PC-3 (cell line): ENCODE measurements at regions not wholly inside any gene's neighbourhood (a gene's known extent, or its start where the extent isn't known, plus 50 kb on each side); places are given as distances from the start of the nearest gene placed in this dataset.

ENCODE experiments used
- ATAC-seq: fragments of 200-7000 bp; cut with Tn5 transposase; 2 replicates; pipeline ENCODE4 v1.9.1; 2020; ENCODE audit warnings: mild to moderate bottlenecking, moderate library complexity
- BruUV-seq: library from RNA; stranded (reverse); fragments of 400-500 nt; replicated peaks from 2 replicates; lab custom pipeline; 2021; lab: Mats Ljungman, UMichigan
- CTCF ChIA-PET: fragments of 300-600 bp; sonication (Branson Sonifier 250); formaldehyde crosslinking; loops from one replicate; lab custom pipeline; 2022; ENCODE audit warnings: antibody characterized with exemption; lab: Charles Lee
- POLR2A ChIA-PET: fragments of 300-600 bp; sonication (Branson Sonifier 250); formaldehyde crosslinking; loops from one replicate; lab custom pipeline; 2022; ENCODE audit warnings: antibody characterized with exemption; ENCODE audit not compliant: unreplicated experiment; lab: Charles Lee
- DNase-seq: peaks from one replicate; pipeline ENCODE4 v3.0.0-alpha.2; 2015
- H2AFZ ChIP-seq: fragments of 300-600 bp; sonication (generic); 2 replicates; pipeline ENCODE4 v1.6.0; 2016; ENCODE audit warnings: antibody characterized with exemption, low read length
- H3F3A ChIP-seq: fragments of 300-600 bp; sonication (generic); one replicate; pipeline ENCODE4 v1.6.0; 2017; ENCODE audit warnings: antibody characterized with exemption, low read length, control low read depth, mild to moderate bottlenecking; ENCODE audit not compliant: unreplicated experiment
- H3K27ac ChIP-seq: fragments of 300-600 bp; sonication (generic); 2 replicates; pipeline ENCODE4 v1.5.1; 2016; ENCODE audit warnings: mild to moderate bottlenecking, low read length
- H3K27me3 ChIP-seq: fragments of 300-600 bp; sonication (generic); 2 replicates; pipeline ENCODE4 v1.6.1; 2016; ENCODE audit warnings: low read length, mixed read lengths
- H3K36me3 ChIP-seq: fragments of 300-600 bp; sonication (generic); 2 replicates; pipeline ENCODE4 v1.6.1; 2016; ENCODE audit warnings: low read depth, mixed run types, low read length, mixed read lengths
- H3K4me1 ChIP-seq: fragments of 300-600 bp; sonication (generic); 2 replicates; pipeline ENCODE4 v1.5.1; 2016; ENCODE audit warnings: low read length; ENCODE audit not compliant: insufficient read depth
- H3K4me2 ChIP-seq: fragments of 300-600 bp; sonication (generic); 2 replicates; pipeline ENCODE4 v1.6.0; 2016; ENCODE audit warnings: low read length
- H3K4me3 ChIP-seq: fragments of 300-600 bp; sonication (generic); 2 replicates; pipeline ENCODE4 v1.5.1; 2016; ENCODE audit warnings: mild to moderate bottlenecking, low read length, mixed read lengths
- H3K79me2 ChIP-seq: fragments of 300-600 bp; sonication (generic); 2 replicates; pipeline ENCODE4 v1.6.1; 2017; ENCODE audit warnings: low read length, mixed read lengths
- H3K9ac ChIP-seq: fragments of 300-600 bp; sonication (generic); 2 replicates; pipeline ENCODE4 v1.6.0; 2016; ENCODE audit warnings: mild to moderate bottlenecking, low read length
- H3K9me2 ChIP-seq: fragments of 300-600 bp; sonication (generic); replicated peaks from 2 replicates; pipeline ENCODE4 v1.6.1; 2016; ENCODE audit warnings: mixed run types, low read length, mixed read lengths
- H3K9me3 ChIP-seq: fragments of 300-600 bp; sonication (generic); 2 replicates; pipeline ENCODE4 v1.6.1; 2016; ENCODE audit warnings: low read length, mixed read lengths
- H4K20me1 ChIP-seq: fragments of 300-600 bp; sonication (generic); 2 replicates; pipeline ENCODE4 v1.6.1; 2016; ENCODE audit warnings: low read length, mixed read lengths
- CTCF ChIP-seq: fragments of 300-600 bp; sonication (generic); conservative IDR thresholded peaks from 2 replicates; pipeline ENCODE4 v1.5.1; 2017; ENCODE audit warnings: antibody characterized with exemption, low read depth, mild to moderate bottlenecking, low read length
- EZH2 ChIP-seq: fragments of 300-600 bp; sonication (generic); IDR thresholded peaks from one replicate; pipeline ENCODE4 v1.6.1; 2017; ENCODE audit warnings: antibody characterized with exemption, mild to moderate bottlenecking, low read length; ENCODE audit not compliant: unreplicated experiment
- EZH2phosphoT487 ChIP-seq: fragments of 300-600 bp; sonication (generic); IDR thresholded peaks from 2 replicates; pipeline ENCODE4 v1.6.1; 2018; ENCODE audit warnings: mild to moderate bottlenecking, antibody characterized with exemption, low read length, borderline replicate concordance
- intact Hi-C: fragments of 100-400 bp; cut with micrococcal nuclease; formaldehyde crosslinking; loops from 2 replicates; pipeline ENCODE4 v1.9.0; 2023

- Histone ChIP-seq H3K27me3 (no peaks in the 10 kb centered on the region), H4K20me1 (no peaks in the 10 kb centered on the region), H2AFZ (no peak overlapping the region), H3K79me2 (no peaks in the 10 kb centered on the region), H3K9me3 (no peaks in the 10 kb centered on the region), H3K36me3 (no peaks in the 10 kb centered on the region), H3K9ac (no peak overlapping the region), H3K4me1 (no peaks in the 10 kb centered on the region), H3K4me2 (no peak overlapping the region), H3K9me2 (no peaks in the 10 kb centered on the region), H3K27ac (no peak overlapping the region), H3F3A (no peaks in the 10 kb centered on the region), H3K4me3 (no peak overlapping the region)
- DNase-seq (no peak), ATAC-seq (no peak)
- CTCF ChIA-PET: no interaction called here
- TF ChIP-seq CTCF: no peak
- no peak for TF ChIP-seq EZH2phosphoT487
- TF ChIP-seq EZH2: no peak
- POLR2A ChIA-PET: no interaction called here
- no TSS peak for BruUV-seq
- intact Hi-C loops: no loop called here
Measured at GRCh38 chr6:134703206-134703605, 246.7 kb downstream of the ALDH8A1 start.

- H3K4me2 ChIP-seq: no peak overlapping the region
- H3K9me2 ChIP-seq: no peaks in the 10 kb centered on the region
- CTCF ChIA-PET: no interaction called here
- BruUV-seq: no TSS peak
- no peaks in the 10 kb centered on the region for H3K4me1 ChIP-seq
- no peak overlapping the region for H3K9ac ChIP-seq
- intact Hi-C loops: no loop called here
- POLR2A ChIA-PET: no interaction called here
- no peaks in the 10 kb centered on the region for H3F3A ChIP-seq
- H3K27ac ChIP-seq: no peak overlapping the region
- no peak overlapping the region for H2AFZ ChIP-seq
- H3K4me3 ChIP-seq: no peak overlapping the region
- H3K36me3 ChIP-seq: no peaks in the 10 kb centered on the region
- H3K9me3 ChIP-seq: no peaks in the 10 kb centered on the region
- no peaks in the 10 kb centered on the region for H3K79me2 ChIP-seq
- no peak for TF ChIP-seq EZH2
- no peak for TF ChIP-seq EZH2phosphoT487
- TF ChIP-seq CTCF: no peak
- ATAC-seq (no peak), DNase-seq (no peak)
- no peaks in the 10 kb centered on the region for H3K27me3 ChIP-seq
- H4K20me1 ChIP-seq: no peaks in the 10 kb centered on the region
Measured at GRCh38 chr6:134702279-134702678, 247.6 kb downstream of the ALDH8A1 start.

- Histone ChIP-seq H3K36me3 (no peaks in the 10 kb centered on the region), H3K9me3 (no peaks in the 10 kb centered on the region), H3K27ac (no peak overlapping the region), H3F3A (no peaks in the 10 kb centered on the region), H3K4me3 (no peak overlapping the region), H3K27me3 (no peaks in the 10 kb centered on the region), H3K9me2 (no peaks in the 10 kb centered on the region), H3K4me1 (no peaks in the 10 kb centered on the region), H2AFZ (no peak overlapping the region), H3K4me2 (no peak overlapping the region), H3K79me2 (no peaks in the 10 kb centered on the region), H3K9ac (no peak overlapping the region), H4K20me1 (no peaks in the 10 kb centered on the region)
- DNase-seq: no peak
- BruUV-seq: no TSS peak
- TF ChIP-seq EZH2phosphoT487 (no peak), CTCF (no peak), EZH2 (no peak)
- POLR2A ChIA-PET: no interaction called here
- intact Hi-C loops: no loop called here
- ATAC-seq: no peak
- CTCF ChIA-PET: no interaction called here
Measured at GRCh38 chr6:134701301-134701700, 248.6 kb downstream of the ALDH8A1 start.
